AG04450 (cell line): ENCODE measurements at regions not wholly inside any gene's neighbourhood (a gene's known extent, or its start where the extent isn't known, plus 50 kb on each side); places are given as distances from the start of the nearest gene placed in this dataset. TPM values are rescaled to one million over a fixed set of nuclear protein-coding genes. Genes with fewer than 3 reads are reported as not detected.

ENCODE experiments used
- CTCF ChIA-PET: fragments of 300-600, 350-600 bp; formaldehyde crosslinking; extraction: SDS; loops from one replicate; lab custom pipeline; 2022; ENCODE audit warnings: antibody characterized with exemption, inconsistent platforms; lab: Charles Lee
- POLR2A ChIA-PET: fragments of 350-600 bp; formaldehyde crosslinking; extraction: SDS; loops from one replicate; lab custom pipeline; 2021; ENCODE audit warnings: antibody characterized with exemption, inconsistent platforms; lab: Yijun Ruan, JAX
- DNase-seq: peaks from one replicate; pipeline ENCODE4 v3.0.0-alpha.2; 2011; ENCODE audit warnings: low read depth, low spot score
- H3K27ac ChIP-seq: one replicate; pipeline ENCODE4 v1.5.1; 2012; ENCODE audit warnings: low read depth, low read length, control low read depth
- H3K27me3 ChIP-seq: one replicate; pipeline ENCODE4 v1.6.0; 2012; ENCODE audit warnings: low read length; ENCODE audit not compliant: control insufficient read depth, insufficient read depth
- H3K4me3 ChIP-seq: 2 replicates; pipeline ENCODE4 v1.5.1; 2011; ENCODE audit warnings: mild to moderate bottlenecking, low read depth, low read length, control low read depth
- H3K9me3 ChIP-seq: 2 replicates; pipeline ENCODE4 v1.5.1; 2012; ENCODE audit warnings: low read length; ENCODE audit not compliant: control insufficient read depth, insufficient read depth
- CTCF ChIP-seq: IDR thresholded peaks from 2 replicates; pipeline ENCODE4 v1.5.1; 2011; ENCODE audit warnings: low read depth, low read length, control low read depth, inconsistent platforms
- small RNA-seq: library from RNA; depleted of rRNA; stranded (forward); fragments of <200 nt; gene quantifications from one replicate; pipeline ENCODE3, GENCODE V24; 2012; ENCODE audit warnings: low read depth; ENCODE audit not compliant: insufficient read length

- Histone ChIP-seq H3K27me3 (no peaks in the 10 kb centered on the region), H3K27ac (no peak overlapping the region), H3K9me3 (no peaks in the 10 kb centered on the region), H3K4me3 (no peak overlapping the region)
- ChIA-PET CTCF (no interaction called here), POLR2A (no interaction called here)
- DNase-seq: no peak
- TF ChIP-seq CTCF: no peak
Observed at GRCh38 chrX:3777416-3777815, 64.0 kb upstream of the PRKX start.

- H3K9me3 ChIP-seq: no peaks in the 10 kb centered on the region
- no peak for TF ChIP-seq CTCF
- CTCF ChIA-PET: no interaction called here
- no peaks in the 10 kb centered on the region for H3K27me3 ChIP-seq
- POLR2A ChIA-PET: no interaction called here
- H3K27ac ChIP-seq: no peak overlapping the region
- DNase-seq: no peak
- no peak overlapping the region for H3K4me3 ChIP-seq
Observed at GRCh38 chrX:3771766-3772165, 58.3 kb upstream of the PRKX start.

GRCh38 chrX:3768881-3769280 lies 55.4 kb upstream of the PRKX start:
- CTCF ChIA-PET: no interaction called here
- H3K9me3 ChIP-seq: no peaks in the 10 kb centered on the region
- no peak overlapping the region for H3K27ac ChIP-seq
- no peaks in the 10 kb centered on the region for H3K27me3 ChIP-seq
- no peak for TF ChIP-seq CTCF
- no peak overlapping the region for H3K4me3 ChIP-seq
- POLR2A ChIA-PET: no interaction called here
- DNase-seq: no peak

Small RNAs in the stretch of these regions (small RNA-seq; reads per million reads assigned to genes)
- gene RF00401: not detected
